A549 (cell line): ENCODE measurements at regions not wholly inside any gene's neighbourhood (a gene's known extent, or its start where the extent isn't known, plus 50 kb on each side); places are given as distances from the start of the nearest gene placed in this dataset.

Experiments used
- ATAC-seq, 2 experiments: fragments of 200-7000 bp in 1 of 2; fragments of >200 bp in 1 of 2; cut with Nextera tagmentation in 1 of 2; cut with Tn5 transposase in 1 of 2; 3 replicates each; pipeline versions ENCODE4 v1.8.0 to v1.9.1; 2018 to 2020; ENCODE audit warnings: mild to moderate bottlenecking in 1 of 2, moderate library complexity in 1 of 2
- CTCF ChIA-PET: fragments of 300-600 bp; sonication (Branson Sonifier 250); formaldehyde crosslinking; extraction: SDS; loops from one replicate; lab custom pipeline; 2021; ENCODE audit warnings: antibody characterized with exemption, inconsistent platforms; lab: Yijun Ruan, JAX
- POLR2A ChIA-PET: fragments of 350-600 bp; formaldehyde crosslinking; extraction: SDS; loops from one replicate; lab custom pipeline; 2021; ENCODE audit warnings: antibody characterized with exemption, inconsistent platforms; lab: Yijun Ruan, JAX
- DNase-seq, 2 experiments: peaks; one replicate each; pipeline versions ENCODE4 v3.0.0 to v3.0.0-alpha.2; 2011 to 2016; ENCODE audit warnings: low read depth in 1 of 2, low spot score in 1 of 2
- FAIRE-seq: peaks from 2 replicates; lab custom pipeline; 2011; peaks lifted over from hg19 to GRCh38; lab: Jason Lieb, UNC
- H3K27ac ChIP-seq, 2 experiments: fragments of >200 bp; sonication (Bioruptor Twin); formaldehyde crosslinking; 3 replicates each; pipeline ENCODE4 v1.5.1; 2016 to 2017
- H3K4me1 ChIP-seq: fragments of >200 bp; sonication (Bioruptor Twin); formaldehyde crosslinking; 3 replicates; pipeline ENCODE4 v1.6.1; 2016
- H3K4me2 ChIP-seq: fragments of >200 bp; sonication (Bioruptor Twin); formaldehyde crosslinking; 3 replicates; pipeline ENCODE4 v1.6.1; 2016
- H3K4me3 ChIP-seq: fragments of >200 bp; sonication (Bioruptor Twin); formaldehyde crosslinking; 3 replicates; pipeline ENCODE4 v1.5.1; 2016
- H3K9me3 ChIP-seq: fragments of >200 bp; sonication (Bioruptor Twin); formaldehyde crosslinking; 3 replicates; pipeline ENCODE4 v1.6.1; 2016
- BHLHE40 ChIP-seq: IDR thresholded peaks from 2 replicates; pipeline ENCODE4 v1.6.1; 2012; ENCODE audit warnings: low read depth, low read length, inconsistent platforms
- CBX2 ChIP-seq: fragments of 200-600 bp; sonication (generic); IDR thresholded peaks from 2 replicates; pipeline ENCODE4 v1.6.1; 2016; ENCODE audit warnings: low read depth, mild to moderate bottlenecking, borderline replicate concordance
- CBX8 ChIP-seq: fragments of 200-600 bp; sonication (generic); IDR thresholded peaks from 2 replicates; pipeline ENCODE4 v1.6.1; 2016
- CEBPB ChIP-seq, 2 experiments: fragments of >200 bp in 1 of 2; sonication (Bioruptor Twin) in 1 of 2; formaldehyde crosslinking in 1 of 2; IDR thresholded peaks; 2 replicates each; pipeline ENCODE4 v1.6.1; 2012 to 2016
- EHMT2 ChIP-seq: fragments of 200-600 bp; sonication (generic); IDR thresholded peaks from 2 replicates; pipeline ENCODE4 v1.6.1; 2016; ENCODE audit warnings: antibody characterized with exemption, low read depth, mild to moderate bottlenecking, moderate library complexity
- EP300 ChIP-seq, 2 experiments: fragments of >200 bp; sonication (Bioruptor Twin); formaldehyde crosslinking; IDR thresholded peaks; 2 replicates in 1 of 2; 3 replicates in 1 of 2; pipeline ENCODE4 v1.6.1; 2016 to 2017
- ESRRA ChIP-seq: fragments of 150-350 bp; IDR thresholded peaks from 2 replicates; pipeline ENCODE4 v1.6.1; 2014; ENCODE audit warnings: mild to moderate bottlenecking, low read length, borderline replicate concordance
- GATA3 ChIP-seq: IDR thresholded peaks from 2 replicates; pipeline ENCODE4 v1.6.1; 2012; ENCODE audit warnings: borderline replicate concordance
- HEYL ChIP-seq: fragments of 250-450 bp; sonication (Bioruptor Pico); IDR thresholded peaks from 2 replicates; pipeline ENCODE4 v1.8.0; 2021; ENCODE audit warnings: mild to moderate bottlenecking, moderate library complexity
- HOXA7 ChIP-seq: fragments of 250-450 bp; sonication (Bioruptor Pico); IDR thresholded peaks from 2 replicates; pipeline ENCODE4 v1.5.0; 2020; ENCODE audit warnings: mild to moderate bottlenecking, moderate library complexity
- HOXB5 ChIP-seq: fragments of 250-450 bp; sonication (Bioruptor Pico); IDR thresholded peaks from 2 replicates; pipeline ENCODE4 v1.5.0; 2020; ENCODE audit warnings: mild to moderate bottlenecking, moderate library complexity
- KDM1A ChIP-seq: fragments of 200-600 bp; sonication (generic); IDR thresholded peaks from 2 replicates; pipeline ENCODE4 v1.6.1; 2016; ENCODE audit warnings: low read depth, mild to moderate bottlenecking
- MAFK ChIP-seq: fragments of 450-650 bp; IDR thresholded peaks from 2 replicates; pipeline ENCODE4 v1.6.1; 2014; ENCODE audit not compliant: partially characterized antibody
- MYC ChIP-seq: IDR thresholded peaks from 2 replicates; pipeline ENCODE4 v1.6.1; 2012; ENCODE audit warnings: mild to moderate bottlenecking, inconsistent platforms, low read length, improper control_type of control experiment, borderline replicate concordance
- NFE2L2 ChIP-seq: fragments of 150-350 bp; conservative IDR thresholded peaks from 2 replicates; pipeline ENCODE4 v1.6.1; 2014; ENCODE audit warnings: low read length
- NPAS2 ChIP-seq: fragments of 250-450 bp; sonication (Bioruptor Pico); IDR thresholded peaks from 2 replicates; pipeline ENCODE4 v1.8.0; 2022; ENCODE audit warnings: mild to moderate bottlenecking, moderate library complexity, borderline replicate concordance
- POLR2AphosphoS2 ChIP-seq: conservative IDR thresholded peaks from 2 replicates; pipeline ENCODE4 v1.6.1; 2012; ENCODE audit warnings: low read length, improper control_type of control experiment, inconsistent platforms
- RARB ChIP-seq: fragments of 250-450 bp; sonication (Bioruptor Pico); IDR thresholded peaks from 2 replicates; pipeline ENCODE4 v1.8.0; 2021; ENCODE audit warnings: mild to moderate bottlenecking, moderate library complexity
- SMC3 ChIP-seq: fragments of >200 bp; sonication (Bioruptor Twin); formaldehyde crosslinking; IDR thresholded peaks from 3 replicates; pipeline ENCODE4 v1.6.1; 2018; ENCODE audit warnings: inconsistent platforms
- SREBF2 ChIP-seq: fragments of 450-650 bp; IDR thresholded peaks from 2 replicates; pipeline ENCODE4 v1.6.1; 2014; ENCODE audit warnings: mild to moderate bottlenecking, moderate library complexity
- TFCP2L1 ChIP-seq: fragments of 250-450 bp; sonication (Bioruptor Pico); IDR thresholded peaks from 2 replicates; pipeline ENCODE4 v1.5.0; 2021; ENCODE audit warnings: mild to moderate bottlenecking
- ZNF302 ChIP-seq: fragments of 250-450 bp; sonication (Bioruptor Pico); IDR thresholded peaks from 2 replicates; pipeline ENCODE4 v1.9.0; 2021; ENCODE audit warnings: inconsistent platforms, mild to moderate bottlenecking, moderate library complexity
- WGBS: methylation state at CpG from one replicate; pipeline ENCODE4 v1.1.6; 2017; ENCODE audit errors: missing lambda C conversion rate; 5-methylcytosine and 5-hydroxymethylcytosine counted together
- TF ChIP-seq, protein P1 (sequence below): IDR thresholded peaks from 2 replicates; pipeline ENCODE4 v1.6.1; 2012; ENCODE audit warnings: low read depth, borderline replicate concordance
- TF ChIP-seq, protein P2 (sequence below): fragments of >200 bp; sonication (Bioruptor Twin); formaldehyde crosslinking; IDR thresholded peaks from 3 replicates; pipeline ENCODE4 v1.5.1; 2016
- TF ChIP-seq, protein P3 (sequence below): fragments of 450-650 bp; IDR thresholded peaks from 2 replicates; pipeline ENCODE4 v1.6.1; 2014; ENCODE audit warnings: antibody characterized with exemption
- TF ChIP-seq, protein P4 (sequence below): fragments of >200 bp; sonication (Bioruptor Twin); formaldehyde crosslinking; IDR thresholded peaks from 3 replicates; pipeline ENCODE4 v1.6.1; 2016

DNA sequence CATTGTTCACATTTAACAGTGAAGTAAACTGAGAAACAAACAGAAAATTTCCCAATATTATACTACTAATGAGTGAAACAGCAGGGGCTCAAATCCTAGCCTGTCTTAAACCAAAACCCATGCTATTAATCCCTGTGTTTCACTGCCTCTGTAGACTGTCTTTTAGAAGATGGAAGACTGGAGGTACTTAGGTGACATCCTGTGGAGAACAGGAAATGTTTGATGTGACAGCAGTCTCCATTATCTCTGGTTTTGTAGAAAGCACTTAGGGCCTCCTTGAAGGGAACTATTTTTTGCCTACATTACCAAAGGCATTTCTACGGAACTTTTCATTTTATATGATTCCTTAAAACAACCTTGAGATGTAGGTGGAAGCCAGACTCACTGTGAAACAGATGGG, 288.1 kb upstream of the SORL1-AS1 start:
- CTCF ChIA-PET = no interaction called here

DNA sequence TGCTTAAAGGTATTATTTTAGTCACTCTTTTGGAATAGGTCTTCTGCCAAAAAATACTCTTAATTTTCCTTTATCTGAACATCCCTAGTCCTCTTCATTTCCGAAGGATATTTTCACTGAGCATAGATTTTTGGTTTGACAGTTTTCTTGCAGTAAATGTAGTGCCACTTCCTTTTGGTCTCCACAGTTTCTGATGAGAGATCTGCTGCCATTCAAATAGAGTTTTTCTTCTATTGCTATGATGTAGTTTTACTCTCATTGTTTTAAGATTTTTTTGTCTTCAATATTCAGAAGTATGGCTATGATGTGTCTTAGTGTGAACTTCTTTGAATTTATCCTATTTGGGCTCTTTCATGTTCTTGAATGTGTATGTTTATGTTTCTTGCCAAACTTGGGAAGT, 281.1 kb upstream of the SORL1-AS1 start:
- TF ChIP-seq CBX8 (no peak), NPAS2 (CRISPR knock-in tag) (no peak), HOXB5 (CRISPR knock-in tag) (no peak), ZNF302 (no peak), RARB (no peak), SREBF2 (no peak), ESRRA (no peak), EP300 (IDR thresholded peaks at IDR 0.05) (no peak), SMC3 (no peak), KDM1A (no peak), TFCP2L1 (CRISPR knock-in tag) (no peak), NFE2L2 (no peak), EHMT2 (no peak), POLR2AphosphoS2 (no peak), CBX2 (no peak)
- TF ChIP-seq, protein P1, sequence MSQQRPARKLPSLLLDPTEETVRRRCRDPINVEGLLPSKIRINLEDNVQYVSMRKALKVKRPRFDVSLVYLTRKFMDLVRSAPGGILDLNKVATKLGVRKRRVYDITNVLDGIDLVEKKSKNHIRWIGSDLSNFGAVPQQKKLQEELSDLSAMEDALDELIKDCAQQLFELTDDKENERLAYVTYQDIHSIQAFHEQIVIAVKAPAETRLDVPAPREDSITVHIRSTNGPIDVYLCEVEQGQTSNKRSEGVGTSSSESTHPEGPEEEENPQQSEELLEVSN = no peak
- TF ChIP-seq, protein P2, sequence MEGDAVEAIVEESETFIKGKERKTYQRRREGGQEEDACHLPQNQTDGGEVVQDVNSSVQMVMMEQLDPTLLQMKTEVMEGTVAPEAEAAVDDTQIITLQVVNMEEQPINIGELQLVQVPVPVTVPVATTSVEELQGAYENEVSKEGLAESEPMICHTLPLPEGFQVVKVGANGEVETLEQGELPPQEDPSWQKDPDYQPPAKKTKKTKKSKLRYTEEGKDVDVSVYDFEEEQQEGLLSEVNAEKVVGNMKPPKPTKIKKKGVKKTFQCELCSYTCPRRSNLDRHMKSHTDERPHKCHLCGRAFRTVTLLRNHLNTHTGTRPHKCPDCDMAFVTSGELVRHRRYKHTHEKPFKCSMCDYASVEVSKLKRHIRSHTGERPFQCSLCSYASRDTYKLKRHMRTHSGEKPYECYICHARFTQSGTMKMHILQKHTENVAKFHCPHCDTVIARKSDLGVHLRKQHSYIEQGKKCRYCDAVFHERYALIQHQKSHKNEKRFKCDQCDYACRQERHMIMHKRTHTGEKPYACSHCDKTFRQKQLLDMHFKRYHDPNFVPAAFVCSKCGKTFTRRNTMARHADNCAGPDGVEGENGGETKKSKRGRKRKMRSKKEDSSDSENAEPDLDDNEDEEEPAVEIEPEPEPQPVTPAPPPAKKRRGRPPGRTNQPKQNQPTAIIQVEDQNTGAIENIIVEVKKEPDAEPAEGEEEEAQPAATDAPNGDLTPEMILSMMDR = no peak
- TF ChIP-seq, protein P3, sequence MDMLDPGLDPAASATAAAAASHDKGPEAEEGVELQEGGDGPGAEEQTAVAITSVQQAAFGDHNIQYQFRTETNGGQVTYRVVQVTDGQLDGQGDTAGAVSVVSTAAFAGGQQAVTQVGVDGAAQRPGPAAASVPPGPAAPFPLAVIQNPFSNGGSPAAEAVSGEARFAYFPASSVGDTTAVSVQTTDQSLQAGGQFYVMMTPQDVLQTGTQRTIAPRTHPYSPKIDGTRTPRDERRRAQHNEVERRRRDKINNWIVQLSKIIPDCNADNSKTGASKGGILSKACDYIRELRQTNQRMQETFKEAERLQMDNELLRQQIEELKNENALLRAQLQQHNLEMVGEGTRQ = no peak
- TF ChIP-seq, protein P4, sequence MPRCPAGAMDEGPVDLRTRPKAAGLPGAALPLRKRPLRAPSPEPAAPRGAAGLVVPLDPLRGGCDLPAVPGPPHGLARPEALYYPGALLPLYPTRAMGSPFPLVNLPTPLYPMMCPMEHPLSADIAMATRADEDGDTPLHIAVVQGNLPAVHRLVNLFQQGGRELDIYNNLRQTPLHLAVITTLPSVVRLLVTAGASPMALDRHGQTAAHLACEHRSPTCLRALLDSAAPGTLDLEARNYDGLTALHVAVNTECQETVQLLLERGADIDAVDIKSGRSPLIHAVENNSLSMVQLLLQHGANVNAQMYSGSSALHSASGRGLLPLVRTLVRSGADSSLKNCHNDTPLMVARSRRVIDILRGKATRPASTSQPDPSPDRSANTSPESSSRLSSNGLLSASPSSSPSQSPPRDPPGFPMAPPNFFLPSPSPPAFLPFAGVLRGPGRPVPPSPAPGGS = no peak
- Histone ChIP-seq H3K4me2 (no peak overlapping the region), H3K4me1 (no peaks in the 10 kb centered on the region), H3K27ac (no peak overlapping the region), H3K9me3 (no peaks in the 10 kb centered on the region), H3K4me3 (no peak overlapping the region)
- ChIA-PET POLR2A (no interaction called here), CTCF (no interaction called here)
- 19% methylated on average over 1 of the region's 1 CpG for WGBS
- DNase-seq = no peak
- ATAC-seq = no peak
- no peak for FAIRE-seq

More for the DNA sequence above, 288.1 kb upstream of the SORL1-AS1 start:
- no peak overlapping the region for H3K4me2 ChIP-seq
- WGBS = 52% methylated on average over 1 of the region's 1 CpG
- H3K4me1 ChIP-seq = no peaks in the 10 kb centered on the region
- TF ChIP-seq GATA3 (no peak), BHLHE40 (no peak), MAFK (no peak), MYC (no peak), CBX2 (no peak), HOXA7 (no peak), RARB (no peak), CEBPB (IDR thresholded peaks at IDR 0.05) (no peak), HEYL (CRISPR knock-in tag) (no peak), ESRRA (no peak)
- no peak for FAIRE-seq
- POLR2A ChIA-PET = no interaction called here
- no peak overlapping the region for H3K27ac ChIP-seq
- H3K9me3 ChIP-seq = no peaks in the 10 kb centered on the region
- H3K4me3 ChIP-seq = no peak overlapping the region
- no peak for DNase-seq
- ATAC-seq = no peak
